ENCODE measurements at regions not wholly inside any gene's neighbourhood (a gene's known extent, or its start where the extent isn't known, plus 50 kb on each side); places are given as distances from the start of the nearest gene placed in this dataset.

GRCh38 chr16:75804368-75804767 lies 78.1 kb upstream of the CPHXL start:
- no peak overlapping the region for H3K4me3 Mint-ChIP-seq (ENCODE audit: unreplicated experiment)
- no peaks in the 10 kb centered on the region for H3K4me1 Mint-ChIP-seq (ENCODE audit: unreplicated experiment)
- DNase-seq (ENCODE audit: low spot score), result no peak
- no peak overlapping the region for H3K27ac Mint-ChIP-seq (ENCODE audit: unreplicated experiment)
- peaks cover 2% of the 10 kb centered on the region for H3K27me3 Mint-ChIP-seq (ENCODE audit: unreplicated experiment)
- peaks cover 5% of the 10 kb centered on the region for H3K36me3 Mint-ChIP-seq (ENCODE audit: low read depth, unreplicated experiment)
- no peak for TF ChIP-seq CTCF (IDR thresholded peaks at IDR 0.05; ENCODE audit: unreplicated experiment)
- peaks cover 22% of the 10 kb centered on the region for H3K9me3 Mint-ChIP-seq (ENCODE audit: unreplicated experiment)

- Mint-ChIP-seq H3K36me3 (ENCODE audit: low read depth, unreplicated experiment) (peaks cover 5% of the 10 kb centered on the region), H3K4me3 (ENCODE audit: unreplicated experiment) (no peak overlapping the region), H3K27me3 (ENCODE audit: unreplicated experiment) (peaks cover 2% of the 10 kb centered on the region), H3K4me1 (ENCODE audit: unreplicated experiment) (no peaks in the 10 kb centered on the region), H3K27ac (ENCODE audit: unreplicated experiment) (no peak overlapping the region), H3K9me3 (ENCODE audit: unreplicated experiment) (peaks cover 22% of the 10 kb centered on the region)
- no peak for DNase-seq (ENCODE audit: low spot score)
- no peak for TF ChIP-seq CTCF (IDR thresholded peaks at IDR 0.05; ENCODE audit: unreplicated experiment)
Measured at GRCh38 chr16:75805946-75806345, 79.7 kb upstream of the CPHXL start.

DNA sequence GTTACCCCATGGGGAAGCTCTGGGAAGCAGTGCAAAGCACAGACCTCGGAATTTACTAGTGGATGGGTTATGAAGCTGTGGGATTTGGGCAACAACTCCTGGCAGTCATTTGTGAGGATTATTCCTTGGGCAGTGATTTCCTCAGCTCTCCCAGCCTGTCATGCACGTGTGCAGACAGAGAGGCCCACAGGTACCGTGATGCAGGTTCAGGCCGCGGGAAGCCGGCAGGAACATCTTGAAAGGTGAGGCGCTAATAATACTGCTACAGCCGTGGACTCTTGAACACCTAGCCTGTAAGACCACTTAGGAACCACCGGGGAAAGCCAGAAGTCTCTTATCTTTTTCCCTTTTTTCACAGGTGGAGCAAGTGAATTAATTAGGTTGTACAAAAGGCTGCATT lies 80.2 kb upstream of the CPHXL start:
- Mint-ChIP-seq H3K27ac (ENCODE audit: unreplicated experiment) (no peak overlapping the region), H3K36me3 (ENCODE audit: low read depth, unreplicated experiment) (peaks cover 5% of the 10 kb centered on the region)
- DNase-seq (ENCODE audit: low spot score), result no peak

GRCh38 chr16:75810342-75810741 lies 84.1 kb upstream of the CPHXL start:
- no peak overlapping the region for H3K27ac Mint-ChIP-seq (ENCODE audit: unreplicated experiment)
- H3K4me1 Mint-ChIP-seq (ENCODE audit: unreplicated experiment), result no peaks in the 10 kb centered on the region
- no peak for TF ChIP-seq CTCF (IDR thresholded peaks at IDR 0.05; ENCODE audit: unreplicated experiment)
- H3K9me3 Mint-ChIP-seq (ENCODE audit: unreplicated experiment), result peaks cover 27% of the 10 kb centered on the region
- H3K27me3 Mint-ChIP-seq (ENCODE audit: unreplicated experiment), result peaks cover 3% of the 10 kb centered on the region
- DNase-seq (ENCODE audit: low spot score), result no peak
- H3K36me3 Mint-ChIP-seq (ENCODE audit: low read depth, unreplicated experiment), result peaks cover 12% of the 10 kb centered on the region
- no peak overlapping the region for H3K4me3 Mint-ChIP-seq (ENCODE audit: unreplicated experiment)

More for the DNA sequence above, 80.2 kb upstream of the CPHXL start:
- peaks cover 21% of the 10 kb centered on the region for H3K9me3 Mint-ChIP-seq (ENCODE audit: unreplicated experiment)
- H3K4me3 Mint-ChIP-seq (ENCODE audit: unreplicated experiment), result no peak overlapping the region
- peaks cover 2% of the 10 kb centered on the region for H3K27me3 Mint-ChIP-seq (ENCODE audit: unreplicated experiment)
- H3K4me1 Mint-ChIP-seq (ENCODE audit: unreplicated experiment), result no peaks in the 10 kb centered on the region
- TF ChIP-seq CTCF (IDR thresholded peaks at IDR 0.05; ENCODE audit: unreplicated experiment), result no peak

DNA sequence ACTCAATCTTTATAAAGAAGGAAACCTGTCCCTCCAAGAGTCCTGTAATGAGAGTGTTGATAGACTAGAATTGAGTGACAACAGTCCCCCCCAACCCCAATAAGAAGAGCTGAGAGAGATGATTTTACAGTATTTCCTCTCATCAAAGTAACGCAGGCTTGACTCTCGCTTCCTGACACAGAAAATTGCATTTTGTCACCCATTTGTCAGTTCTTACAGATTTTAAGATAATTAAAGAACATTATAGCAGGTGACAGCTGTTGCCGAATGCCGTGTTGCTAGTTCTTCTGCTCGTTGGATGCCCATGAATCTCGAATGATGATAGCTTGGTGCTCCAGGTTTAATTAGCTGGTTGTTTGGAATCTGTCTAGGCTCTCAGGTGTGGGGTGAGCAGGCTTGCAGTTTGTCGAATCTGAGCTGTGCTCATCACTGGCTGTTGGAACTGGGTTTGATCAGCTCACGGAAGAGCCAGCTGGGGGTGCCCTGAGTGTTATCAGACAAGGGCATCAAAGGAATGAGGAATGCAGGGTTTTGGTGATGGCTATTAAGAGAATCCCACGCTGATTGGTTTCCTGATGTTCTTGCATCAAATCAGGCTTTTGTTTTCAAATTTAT lies 84.8 kb upstream of the CPHXL start:
- Mint-ChIP-seq H3K9me3 (ENCODE audit: unreplicated experiment) (peaks cover 23% of the 10 kb centered on the region), H3K4me1 (ENCODE audit: unreplicated experiment) (no peaks in the 10 kb centered on the region), H3K27me3 (ENCODE audit: unreplicated experiment) (peaks cover 3% of the 10 kb centered on the region), H3K4me3 (ENCODE audit: unreplicated experiment) (no peak overlapping the region), H3K36me3 (ENCODE audit: low read depth, unreplicated experiment) (peaks cover 8% of the 10 kb centered on the region), H3K27ac (ENCODE audit: unreplicated experiment) (no peak overlapping the region)
- no peak for DNase-seq (ENCODE audit: low spot score)
- no peak for TF ChIP-seq CTCF (IDR thresholded peaks at IDR 0.05; ENCODE audit: unreplicated experiment)
